GM21526 (cell line): ENCODE measurements at regions not wholly inside any gene's neighbourhood (a gene's known extent, or its start where the extent isn't known, plus 50 kb on each side); places are given as distances from the start of the nearest gene placed in this dataset.
"Not testable (repeated sequence)": the region's sequence is repeated elsewhere in the genome, so short reads cannot be mapped to it uniquely, and the experiment has no call there.

ENCODE experiments used
- ATAC-seq: cut with Tn5 transposase; IDR thresholded peaks from one replicate; pipeline ENCODE4 v1.9.1; 2021; ENCODE audit warnings: moderate library complexity; ENCODE audit not compliant: unreplicated experiment, low FRiP score

GRCh38 chr2:89537862-89538261 is 846.4 kb downstream of the RPIA start:
- not testable (repeated sequence) for ATAC-seq

GRCh38 chr2:89544110-89544509 is 852.6 kb downstream of the RPIA start:
- not testable (repeated sequence) for ATAC-seq

- not testable (repeated sequence) for ATAC-seq
Observed at GRCh38 chr2:89579154-89579553, 887.7 kb downstream of the RPIA start.

- not testable (repeated sequence) for ATAC-seq
Observed at GRCh38 chr2:89582816-89583215, 891.3 kb downstream of the RPIA start.

GRCh38 chr2:89584046-89584445 is 892.6 kb downstream of the RPIA start:
- not testable (repeated sequence) for ATAC-seq

GRCh38 chr2:89584868-89585557 is 893.5 kb downstream of the RPIA start:
- ATAC-seq: not testable (repeated sequence)

GRCh38 chr2:89585558-89585920 is 894.1 kb downstream of the RPIA start:
- peak; percentile 99 for ATAC-seq

- ATAC-seq: not testable (repeated sequence)
Observed at GRCh38 chr2:89599843-89600242, 908.4 kb downstream of the RPIA start.

- ATAC-seq: not testable (repeated sequence)
Observed at GRCh38 chr2:89606514-89606913, 915.0 kb downstream of the RPIA start.

GRCh38 chr2:89610207-89610926 is 918.9 kb downstream of the RPIA start:
- not testable (repeated sequence) for ATAC-seq

- ATAC-seq: not testable (repeated sequence)
Observed at GRCh38 chr2:89610927-89611515, 919.5 kb downstream of the RPIA start.

- ATAC-seq: not testable (repeated sequence)
Observed at GRCh38 chr2:89611710-89612109, 920.2 kb downstream of the RPIA start.

- not testable (repeated sequence) for ATAC-seq
Observed at GRCh38 chr2:89649268-89649667, 957.8 kb downstream of the RPIA start.

- ATAC-seq: not testable (repeated sequence)
Observed at GRCh38 chr2:89679254-89679653, 987.8 kb downstream of the RPIA start.
